Cardiac fibroblast (primary cell): ENCODE measurements at regions not wholly inside any gene's neighbourhood (a gene's known extent, or its start where the extent isn't known, plus 50 kb on each side); places are given as distances from the start of the nearest gene placed in this dataset.

Source experiments
- DNase-seq, 2 donors: peaks; one replicate each; pipeline versions ENCODE4 v3.0.0 to v3.0.0-alpha.2; 2010; ENCODE audit warnings: low read depth in 2 of 2
- H3K4me3 ChIP-seq, 2 donors: replicated peaks in 1 of 2; 1 replicate in 1 of 2; 2 replicates in 1 of 2; pipeline ENCODE4 v1.5.1; 2011; ENCODE audit warnings: low read depth in 2 of 2, low read length in 2 of 2, mild to moderate bottlenecking in 2 of 2, moderate library complexity in 1 of 2
- CTCF ChIP-seq: IDR thresholded peaks from one replicate; pipeline ENCODE4 v1.5.1; 2011; ENCODE audit warnings: low read depth, mild to moderate bottlenecking, low read length, inconsistent platforms

GRCh38 chr11:134614141-134614540 lies 202.1 kb upstream of the B3GAT1 start:
- no peak for DNase-seq
- H3K4me3 ChIP-seq, result no peak overlapping the region
- TF ChIP-seq CTCF, result no peak

- no peak overlapping the region for H3K4me3 ChIP-seq
- no peak for DNase-seq
- TF ChIP-seq CTCF, result no peak
Observed at GRCh38 chr11:134613646-134614045, 201.6 kb upstream of the B3GAT1 start.

- no peak for DNase-seq
- TF ChIP-seq CTCF, result no peak
- H3K4me3 ChIP-seq, result no peak overlapping the region
Observed at GRCh38 chr11:134612140-134613030, 200.3 kb upstream of the B3GAT1 start.

GRCh38 chr11:134611537-134611936 lies 199.5 kb upstream of the B3GAT1 start:
- no peak for TF ChIP-seq CTCF
- DNase-seq, result no peak
- no peak overlapping the region for H3K4me3 ChIP-seq

- DNase-seq, result no peak
- TF ChIP-seq CTCF, result no peak
- no peak overlapping the region for H3K4me3 ChIP-seq
Observed at GRCh38 chr11:134610116-134610910, 198.3 kb upstream of the B3GAT1 start.

GRCh38 chr11:134609361-134610115 lies 197.5 kb upstream of the B3GAT1 start:
- no peak overlapping the region for H3K4me3 ChIP-seq
- DNase-seq, result no peak
- no peak for TF ChIP-seq CTCF
